ENCODE measurements at regions not wholly inside any gene's neighbourhood (a gene's known extent, or its start where the extent isn't known, plus 50 kb on each side); places are given as distances from the start of the nearest gene placed in this dataset.

DNA sequence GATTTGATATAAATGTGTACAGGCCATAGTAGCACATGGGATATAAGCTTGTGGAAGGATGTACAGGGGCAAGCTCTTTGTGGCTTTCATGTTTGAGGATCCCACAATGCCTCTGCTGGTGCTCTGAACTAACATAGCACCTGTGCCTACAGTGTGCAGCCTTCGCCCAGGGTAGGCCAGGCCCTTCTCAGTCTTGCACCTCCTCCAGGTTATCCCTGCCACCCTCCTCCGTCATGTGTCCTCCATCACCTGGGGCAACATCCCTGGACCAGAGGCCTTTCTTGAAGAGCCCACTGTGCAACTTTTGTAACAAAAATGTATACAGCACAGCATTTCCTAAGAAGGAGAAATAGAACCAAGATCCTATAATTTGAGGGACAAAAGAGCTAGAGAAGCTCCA is 306.8 kb downstream of the IRS2 start:
- no peaks in the 10 kb centered on the region for H3K36me3 Mint-ChIP-seq
- Histone ChIP-seq H3K9me3 (ENCODE audit: control insufficient read depth in 2 of 2, low read length in 2 of 2) (no peaks in the 10 kb centered on the region), H3K36me3 (ENCODE audit: control insufficient read depth, insufficient read depth, low read length) (no peaks in the 10 kb centered on the region), H3K27ac (ENCODE audit: insufficient read depth, low read length, poor library complexity, severe bottlenecking) (no peak overlapping the region), H3K4me1 (ENCODE audit: control insufficient read depth, insufficient read depth, low read length, poor library complexity, severe bottlenecking) (no peaks in the 10 kb centered on the region), H3K27me3 (ENCODE audit: control insufficient read depth, insufficient read depth, low read length) (no peaks in the 10 kb centered on the region), H3K4me3 (ENCODE audit: low read depth, low read length) (no peak overlapping the region)
- DNase-seq: no peak
- no peak overlapping the region for H3K27ac Mint-ChIP-seq
- no peak for ATAC-seq (ENCODE audit: low read depth in 2 of 2)
- no peak overlapping the region for H3K4me3 Mint-ChIP-seq
- peaks cover 0 to 2% (median 0%) of the 10 kb centered on the region in 4 donors for H3K4me1 Mint-ChIP-seq
- no peaks in the 10 kb centered on the region for H3K27me3 Mint-ChIP-seq
- peaks cover 0 to 3% (median 0%) of the 10 kb centered on the region in 7 donors for H3K9me3 Mint-ChIP-seq

DNA sequence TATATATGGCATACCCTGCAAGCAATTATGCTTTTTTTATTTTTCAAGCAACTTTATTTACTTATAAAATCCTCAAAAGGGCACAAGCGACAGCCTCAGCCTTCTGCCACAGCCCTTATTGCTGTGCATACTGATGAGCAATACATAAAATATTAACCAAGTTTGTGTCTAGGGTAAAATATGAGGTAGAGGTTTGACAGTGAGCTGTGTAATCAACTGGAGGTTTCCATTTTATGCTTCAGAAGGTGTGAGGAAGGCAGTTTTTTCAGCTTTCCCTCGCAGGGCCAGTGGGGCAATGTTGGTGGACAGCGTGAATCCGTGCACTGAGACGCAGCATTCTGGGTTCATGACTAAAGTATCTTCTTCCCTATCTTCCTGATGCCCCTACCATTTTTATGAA is 310.4 kb downstream of the IRS2 start:
- Histone ChIP-seq H3K27me3 (ENCODE audit: control insufficient read depth, insufficient read depth, low read length) (no peaks in the 10 kb centered on the region), H3K36me3 (ENCODE audit: control insufficient read depth, insufficient read depth, low read length) (no peaks in the 10 kb centered on the region), H3K27ac (ENCODE audit: insufficient read depth, low read length, poor library complexity, severe bottlenecking) (no peak overlapping the region), H3K9me3 (ENCODE audit: control insufficient read depth in 2 of 2, low read length in 2 of 2) (no peaks in the 10 kb centered on the region), H3K4me3 (ENCODE audit: low read depth, low read length) (no peak overlapping the region), H3K4me1 (ENCODE audit: control insufficient read depth, insufficient read depth, low read length, poor library complexity, severe bottlenecking) (no peaks in the 10 kb centered on the region)
- ATAC-seq (ENCODE audit: low read depth in 2 of 2): no peak
- H3K36me3 Mint-ChIP-seq: no peaks in the 10 kb centered on the region
- no peak for DNase-seq
- no peaks in the 10 kb centered on the region for H3K27me3 Mint-ChIP-seq
- peaks cover 0 to 3% (median 0%) of the 10 kb centered on the region in 7 donors for H3K9me3 Mint-ChIP-seq
- H3K4me3 Mint-ChIP-seq: no peak overlapping the region
- peaks cover 0 to 2% (median 0%) of the 10 kb centered on the region in 4 donors for H3K4me1 Mint-ChIP-seq
- no peak overlapping the region for H3K27ac Mint-ChIP-seq

GRCh38 chr13:109468123-109468522 is 318.3 kb downstream of the IRS2 start:
- H3K27me3 ChIP-seq (ENCODE audit: control insufficient read depth, insufficient read depth, low read length): no peaks in the 10 kb centered on the region
- H3K4me3 Mint-ChIP-seq: no peak overlapping the region
- H3K4me3 ChIP-seq (ENCODE audit: low read depth, low read length): no peak overlapping the region
- H3K27ac ChIP-seq (ENCODE audit: insufficient read depth, low read length, poor library complexity, severe bottlenecking): no peak overlapping the region
- no peaks in the 10 kb centered on the region for H3K4me1 Mint-ChIP-seq
- no peak overlapping the region for H3K27ac Mint-ChIP-seq
- no peaks in the 10 kb centered on the region for H3K27me3 Mint-ChIP-seq
- DNase-seq (no peak), ATAC-seq (ENCODE audit: low read depth in 2 of 2) (no peak)
- H3K9me3 Mint-ChIP-seq: peaks cover 0 to 15% (median 5%) of the 10 kb centered on the region in 7 donors
- no peaks in the 10 kb centered on the region for H3K36me3 Mint-ChIP-seq
- peaks cover 0 to 3% of the 10 kb centered on the region in 2 experiments for H3K9me3 ChIP-seq (ENCODE audit: control insufficient read depth in 2 of 2, low read length in 2 of 2)
- no peaks in the 10 kb centered on the region for H3K36me3 ChIP-seq (ENCODE audit: control insufficient read depth, insufficient read depth, low read length)
- H3K4me1 ChIP-seq (ENCODE audit: control insufficient read depth, insufficient read depth, low read length, poor library complexity, severe bottlenecking): no peaks in the 10 kb centered on the region

GRCh38 chr13:109465148-109465547 is 321.2 kb downstream of the IRS2 start:
- Histone ChIP-seq H3K9me3 (ENCODE audit: control insufficient read depth in 2 of 2, low read length in 2 of 2) (peaks cover 0 to 3% of the 10 kb centered on the region in 2 experiments), H3K36me3 (ENCODE audit: control insufficient read depth, insufficient read depth, low read length) (no peaks in the 10 kb centered on the region), H3K27ac (ENCODE audit: insufficient read depth, low read length, poor library complexity, severe bottlenecking) (no peak overlapping the region), H3K4me3 (ENCODE audit: low read depth, low read length) (no peak overlapping the region), H3K4me1 (ENCODE audit: control insufficient read depth, insufficient read depth, low read length, poor library complexity, severe bottlenecking) (no peaks in the 10 kb centered on the region), H3K27me3 (ENCODE audit: control insufficient read depth, insufficient read depth, low read length) (no peaks in the 10 kb centered on the region)
- H3K9me3 Mint-ChIP-seq: peaks cover 0 to 16% (median 6%) of the 10 kb centered on the region in 7 donors
- H3K36me3 Mint-ChIP-seq: no peaks in the 10 kb centered on the region
- DNase-seq (no peak), ATAC-seq (ENCODE audit: low read depth in 2 of 2) (no peak)
- H3K27me3 Mint-ChIP-seq: no peaks in the 10 kb centered on the region
- H3K4me3 Mint-ChIP-seq: no peak overlapping the region
- H3K4me1 Mint-ChIP-seq: no peaks in the 10 kb centered on the region
- H3K27ac Mint-ChIP-seq: no peak overlapping the region

DNA sequence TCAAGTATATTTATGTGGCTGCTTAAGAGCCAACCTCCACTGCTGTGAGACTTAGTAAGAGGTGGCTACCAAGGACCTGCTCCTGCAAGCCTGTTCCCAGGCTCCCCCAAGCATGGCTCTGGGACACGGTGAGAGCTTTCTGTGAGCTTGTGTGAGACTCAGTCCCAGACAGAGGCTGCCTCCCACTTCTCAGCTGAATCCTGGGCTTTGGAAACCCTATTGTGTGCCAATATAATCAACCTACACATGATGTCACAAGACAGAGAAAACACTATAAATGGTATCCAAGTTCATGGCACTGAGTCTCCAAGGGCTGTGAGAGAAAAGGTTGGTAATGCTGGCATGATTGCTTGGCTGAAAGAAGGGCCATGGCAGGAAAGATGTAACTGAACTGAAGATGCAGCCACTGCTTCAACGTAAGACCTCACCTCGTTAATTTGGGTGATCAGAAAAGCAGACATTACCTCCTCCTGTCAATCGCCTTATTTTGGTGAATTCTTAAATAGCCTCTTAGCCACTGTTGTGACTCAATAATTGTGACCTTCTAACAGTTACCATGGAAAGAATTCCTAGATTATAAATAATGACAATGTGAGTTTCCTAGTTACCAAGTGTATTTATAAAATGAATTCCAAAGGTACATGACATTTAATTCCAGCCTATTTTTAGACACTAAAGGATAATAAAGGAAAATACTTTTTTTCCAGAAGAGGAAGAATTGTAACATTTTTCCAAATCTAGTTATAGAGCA is 332.0 kb downstream of the IRS2 start:
- H3K27me3 Mint-ChIP-seq: no peaks in the 10 kb centered on the region
- no peak overlapping the region for H3K4me3 ChIP-seq (ENCODE audit: low read depth, low read length)
- DNase-seq (no peak), ATAC-seq (ENCODE audit: low read depth in 2 of 2) (no peak)
- H3K36me3 ChIP-seq (ENCODE audit: control insufficient read depth, insufficient read depth, low read length): no peaks in the 10 kb centered on the region
- no peak overlapping the region for H3K27ac ChIP-seq (ENCODE audit: insufficient read depth, low read length, poor library complexity, severe bottlenecking)
- no peaks in the 10 kb centered on the region for H3K9me3 ChIP-seq (ENCODE audit: control insufficient read depth in 2 of 2, low read length in 2 of 2)
- no peak overlapping the region for H3K27ac Mint-ChIP-seq
- H3K4me1 ChIP-seq (ENCODE audit: control insufficient read depth, insufficient read depth, low read length, poor library complexity, severe bottlenecking): no peaks in the 10 kb centered on the region
- no peaks in the 10 kb centered on the region for H3K36me3 Mint-ChIP-seq
- H3K4me3 Mint-ChIP-seq: no peak overlapping the region
- no peaks in the 10 kb centered on the region for H3K27me3 ChIP-seq (ENCODE audit: control insufficient read depth, insufficient read depth, low read length)
- H3K4me1 Mint-ChIP-seq: no peaks in the 10 kb centered on the region
- H3K9me3 Mint-ChIP-seq: peaks cover 0 to 9% (median 2%) of the 10 kb centered on the region in 7 donors

- Histone ChIP-seq H3K36me3 (ENCODE audit: control insufficient read depth, insufficient read depth, low read length) (no peaks in the 10 kb centered on the region), H3K4me1 (ENCODE audit: control insufficient read depth, insufficient read depth, low read length, poor library complexity, severe bottlenecking) (no peaks in the 10 kb centered on the region), H3K27me3 (ENCODE audit: control insufficient read depth, insufficient read depth, low read length) (no peaks in the 10 kb centered on the region), H3K4me3 (ENCODE audit: low read depth, low read length) (no peak overlapping the region), H3K27ac (ENCODE audit: insufficient read depth, low read length, poor library complexity, severe bottlenecking) (no peak overlapping the region), H3K9me3 (ENCODE audit: control insufficient read depth in 2 of 2, low read length in 2 of 2) (no peaks in the 10 kb centered on the region)
- Mint-ChIP-seq H3K9me3 (peaks cover 0 to 8% (median 2%) of the 10 kb centered on the region in 7 donors), H3K27me3 (no peaks in the 10 kb centered on the region), H3K36me3 (no peaks in the 10 kb centered on the region), H3K4me1 (no peaks in the 10 kb centered on the region), H3K27ac (no peak overlapping the region), H3K4me3 (no peak overlapping the region)
- ATAC-seq (ENCODE audit: low read depth in 2 of 2): no peak
- DNase-seq: no peak
These were observed 334.7 kb downstream of the IRS2 start for GRCh38 chr13:109451726-109452125.

DNA sequence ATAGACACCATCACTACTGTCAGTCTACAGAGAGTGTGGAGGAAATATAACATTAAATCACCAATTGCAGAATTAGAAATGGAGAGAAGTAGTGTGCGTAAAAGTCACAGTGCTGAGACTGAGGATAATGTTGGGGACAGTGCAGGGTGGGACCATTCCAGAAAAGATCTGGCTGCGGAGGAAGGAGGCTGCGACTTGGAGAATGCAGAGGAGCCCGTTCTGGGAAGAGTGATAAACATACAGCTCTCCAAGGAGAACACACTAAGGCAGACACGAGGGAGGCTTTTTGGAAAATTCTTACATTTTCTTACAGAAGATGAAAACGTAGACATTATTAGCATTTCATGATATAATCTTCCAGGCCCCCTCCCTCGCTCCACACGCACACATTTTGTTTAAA is 337.8 kb downstream of the IRS2 start:
- Mint-ChIP-seq H3K9me3 (peaks cover 0 to 6% (median 3%) of the 10 kb centered on the region in 7 donors), H3K27ac (no peak overlapping the region), H3K36me3 (no peaks in the 10 kb centered on the region), H3K4me1 (no peaks in the 10 kb centered on the region), H3K27me3 (no peaks in the 10 kb centered on the region), H3K4me3 (no peak overlapping the region)
- Histone ChIP-seq H3K27me3 (ENCODE audit: control insufficient read depth, insufficient read depth, low read length) (no peaks in the 10 kb centered on the region), H3K4me3 (ENCODE audit: low read depth, low read length) (no peak overlapping the region), H3K9me3 (ENCODE audit: control insufficient read depth in 2 of 2, low read length in 2 of 2) (no peaks in the 10 kb centered on the region), H3K27ac (ENCODE audit: insufficient read depth, low read length, poor library complexity, severe bottlenecking) (no peak overlapping the region), H3K36me3 (ENCODE audit: control insufficient read depth, insufficient read depth, low read length) (no peaks in the 10 kb centered on the region), H3K4me1 (ENCODE audit: control insufficient read depth, insufficient read depth, low read length, poor library complexity, severe bottlenecking) (no peaks in the 10 kb centered on the region)
- ATAC-seq (ENCODE audit: low read depth in 2 of 2): no peak
- no peak for DNase-seq

DNA sequence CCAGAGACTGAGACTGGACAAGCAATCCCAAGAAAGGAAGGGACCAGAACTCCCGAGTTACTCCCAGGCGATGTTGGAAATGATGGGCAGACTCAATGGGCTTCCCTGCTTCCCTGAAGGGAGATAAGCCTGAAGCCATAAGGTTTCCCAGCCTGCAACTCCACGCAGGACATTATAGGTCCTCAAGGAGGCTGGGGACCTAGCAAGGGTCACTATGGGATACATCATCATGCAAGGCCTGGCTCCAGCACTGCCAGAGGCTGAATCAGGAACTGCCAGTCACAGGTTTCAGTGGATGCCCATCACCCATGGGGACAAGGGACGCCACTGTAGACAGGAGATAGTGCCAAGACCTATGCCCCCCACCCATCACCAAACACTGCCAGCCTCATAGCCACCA is 338.7 kb downstream of the IRS2 start:
- H3K4me3 Mint-ChIP-seq: no peak overlapping the region
- H3K36me3 Mint-ChIP-seq: no peaks in the 10 kb centered on the region
- H3K27ac Mint-ChIP-seq: peak overlapping the region in 1 of 3 donors; percentile 61
- peaks cover 0 to 6% (median 0%) of the 10 kb centered on the region in 7 donors for H3K9me3 Mint-ChIP-seq
- no peak overlapping the region for H3K27ac ChIP-seq (ENCODE audit: insufficient read depth, low read length, poor library complexity, severe bottlenecking)
- no peak for DNase-seq
- no peaks in the 10 kb centered on the region for H3K4me1 Mint-ChIP-seq
- H3K4me1 ChIP-seq (ENCODE audit: control insufficient read depth, insufficient read depth, low read length, poor library complexity, severe bottlenecking): no peaks in the 10 kb centered on the region
- H3K36me3 ChIP-seq (ENCODE audit: control insufficient read depth, insufficient read depth, low read length): no peaks in the 10 kb centered on the region
- H3K27me3 Mint-ChIP-seq: no peaks in the 10 kb centered on the region
- no peaks in the 10 kb centered on the region for H3K27me3 ChIP-seq (ENCODE audit: control insufficient read depth, insufficient read depth, low read length)
- H3K9me3 ChIP-seq (ENCODE audit: control insufficient read depth in 2 of 2, low read length in 2 of 2): no peaks in the 10 kb centered on the region
- no peak for ATAC-seq (ENCODE audit: low read depth in 2 of 2)
- no peak overlapping the region for H3K4me3 ChIP-seq (ENCODE audit: low read depth, low read length)

All from CD4-positive, CD25-positive, alpha-beta regulatory T cell (primary cell).